SH-SY5Y (cell line): ENCODE measurements at regions not wholly inside any gene's neighbourhood (a gene's known extent, or its start where the extent isn't known, plus 50 kb on each side); places are given as distances from the start of the nearest gene placed in this dataset.

Source experiments
- GATA2 ChIP-seq: IDR thresholded peaks from 2 replicates; pipeline ENCODE4 v1.6.1; 2011; ENCODE audit warnings: mild to moderate bottlenecking, low read depth, low read length
- GATA3 ChIP-seq: IDR thresholded peaks from 2 replicates; pipeline ENCODE4 v1.6.1; 2011; ENCODE audit warnings: low read depth, mild to moderate bottlenecking, low read length, moderate library complexity

GRCh38 chr6:165725201-165725600, 62.2 kb upstream of the PDE10A start:
- TF ChIP-seq GATA2 (no peak), GATA3 (no peak)
